T-cell (primary cell): ENCODE measurements at regions not wholly inside any gene's neighbourhood (a gene's known extent, or its start where the extent isn't known, plus 50 kb on each side); places are given as distances from the start of the nearest gene placed in this dataset.

ENCODE experiments used
- ATAC-seq, 4 experiments: fragments of 200-7000 bp in 3 of 4; fragments of 150-1000 bp in 1 of 4; cut with Tn5 transposase; replicated peaks in 1 of 4; 1 replicate in 3 of 4; 2 replicates in 1 of 4; pipeline ENCODE4 v1.10.0; 2021; ENCODE audit warnings: moderate library complexity in 3 of 4, mild to moderate bottlenecking in 2 of 4, moderate number of reproducible peaks in 1 of 4
- CTCF ChIA-PET, 2 donors: fragments of 300-600 bp; sonication (Branson Sonifier 250); formaldehyde crosslinking; loops; one replicate each; lab custom pipeline; 2022; ENCODE audit warnings: antibody characterized with exemption in 2 of 2; lab: Charles Lee
- POLR2A ChIA-PET, 2 donors: fragments of 300-600 bp; sonication (Branson Sonifier 250); formaldehyde crosslinking; loops; one replicate each; lab custom pipeline; 2022; ENCODE audit warnings: antibody characterized with exemption in 2 of 2; lab: Charles Lee
- DNase-seq, 35 experiments: peaks; one replicate each; pipeline versions ENCODE4 v3.0.0 to v3.0.0-alpha.2; 2013 to 2023
- H3K27ac ChIP-seq: one replicate; pipeline ENCODE4 v1.5.1; 2013; ENCODE audit warnings: low read length
- H3K27me3 ChIP-seq, 2 experiments: replicated peaks in 1 of 2; 1 replicate in 1 of 2; 2 replicates in 1 of 2; pipeline versions ENCODE4 v1.6.1 to v1.7.0; 2013; ENCODE audit warnings: low read length in 1 of 2, mixed read lengths in 1 of 2; ENCODE audit not compliant: control insufficient read depth in 2 of 2, insufficient read depth in 2 of 2; ENCODE audit errors: extremely low read depth in 1 of 2
- H3K36me3 ChIP-seq, 2 donors: 1 replicate in 1 of 2; 2 replicates in 1 of 2; pipeline versions ENCODE4 v1.6.1 to v1.7.0; 2013; ENCODE audit warnings: low read length in 1 of 2; ENCODE audit not compliant: control insufficient read depth in 2 of 2, insufficient read depth in 1 of 2; ENCODE audit errors: extremely low read depth in 1 of 2
- H3K4me1 ChIP-seq, 2 experiments: 1 replicate in 1 of 2; 2 replicates in 1 of 2; pipeline versions ENCODE4 v1.6.1 to v1.7.0; 2013; ENCODE audit warnings: low read length in 2 of 2, mixed read lengths in 1 of 2; ENCODE audit not compliant: insufficient read depth in 2 of 2, control insufficient read depth in 1 of 2; ENCODE audit errors: extremely low read depth in 1 of 2
- H3K4me3 ChIP-seq, 2 donors: 1 replicate in 1 of 2; 2 replicates in 1 of 2; pipeline versions ENCODE4 v1.5.1 to v1.7.0; 2013; ENCODE audit warnings: mild to moderate bottlenecking in 2 of 2, low read length in 1 of 2, moderate library complexity in 1 of 2; ENCODE audit not compliant: control insufficient read depth in 1 of 2; ENCODE audit errors: extremely low read depth in 1 of 2
- H3K9me3 ChIP-seq: 2 replicates; pipeline ENCODE4 v1.7.0; 2013
- H3K27ac Mint-ChIP-seq, 2 donors: one replicate each; pipeline ENCODE4 v1.8.0; 2020 to 2021; ENCODE audit warnings: mild to moderate bottlenecking in 2 of 2, mixed read lengths in 2 of 2
- H3K27me3 Mint-ChIP-seq, 2 donors: one replicate each; pipeline ENCODE4 v1.8.0; 2021 to 2022; ENCODE audit warnings: mixed read lengths in 2 of 2
- H3K36me3 Mint-ChIP-seq: one replicate; pipeline ENCODE4 v1.8.0; 2021; ENCODE audit warnings: mixed read lengths
- H3K4me1 Mint-ChIP-seq, 3 donors: one replicate each; pipeline ENCODE4 v1.8.0; 2020 to 2022; ENCODE audit warnings: mixed read lengths in 3 of 3, mild to moderate bottlenecking in 1 of 3
- H3K4me3 Mint-ChIP-seq, 3 donors: one replicate each; pipeline ENCODE4 v1.8.0; 2020 to 2022; ENCODE audit warnings: mild to moderate bottlenecking in 3 of 3, mixed read lengths in 3 of 3, moderate library complexity in 3 of 3
- H3K9me3 Mint-ChIP-seq, 3 donors: one replicate each; pipeline ENCODE4 v1.8.0; 2020 to 2022; ENCODE audit warnings: mixed read lengths in 3 of 3
- WGBS: methylation state at CpG from one replicate; pipeline ENCODE4 v1.1.5; 2013; ENCODE audit warnings: missing lambda C conversion rate; ENCODE audit not compliant: insufficient coverage; 5-methylcytosine and 5-hydroxymethylcytosine counted together

DNA sequence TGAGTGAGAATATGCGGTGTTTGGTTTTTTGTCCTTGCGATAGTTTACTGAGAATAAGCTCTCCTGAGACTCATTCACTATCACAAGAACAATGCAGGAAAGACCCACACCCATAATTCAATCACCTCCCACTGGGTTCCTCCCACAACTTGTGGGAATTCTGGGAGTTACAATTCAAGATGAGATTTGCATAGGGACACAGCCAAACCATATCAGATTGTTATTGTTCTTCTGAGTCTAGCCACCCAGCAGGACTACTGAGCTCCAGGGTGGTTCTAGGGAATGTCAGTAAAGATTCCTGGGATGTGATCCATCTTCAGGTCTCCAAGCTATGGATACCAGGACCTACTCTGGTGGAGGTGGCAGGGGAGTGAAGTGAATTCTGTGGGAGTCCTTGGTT, 2075.1 kb upstream of the CDH9 start:
- Mint-ChIP-seq H3K4me3 (no peak overlapping the region), H3K27me3 (no peaks in the 10 kb centered on the region), H3K9me3 (peaks cover 24 to 35% (median 29%) of the 10 kb centered on the region in 3 donors), H3K36me3 (no peaks in the 10 kb centered on the region), H3K27ac (no peak overlapping the region), H3K4me1 (no peaks in the 10 kb centered on the region)
- ChIA-PET POLR2A (no interaction called here), CTCF (no interaction called here)
- Histone ChIP-seq H3K4me1 (no peaks in the 10 kb centered on the region), H3K36me3 (no peaks in the 10 kb centered on the region), H3K27me3 (no peaks in the 10 kb centered on the region), H3K27ac (no peak overlapping the region), H3K9me3 (peaks cover 2% of the 10 kb centered on the region), H3K4me3 (no peak overlapping the region)
- DNase-seq (no peak), ATAC-seq (no peak)
- WGBS: no CpG with 5 or more reads among the region's 2 CpGs

DNA sequence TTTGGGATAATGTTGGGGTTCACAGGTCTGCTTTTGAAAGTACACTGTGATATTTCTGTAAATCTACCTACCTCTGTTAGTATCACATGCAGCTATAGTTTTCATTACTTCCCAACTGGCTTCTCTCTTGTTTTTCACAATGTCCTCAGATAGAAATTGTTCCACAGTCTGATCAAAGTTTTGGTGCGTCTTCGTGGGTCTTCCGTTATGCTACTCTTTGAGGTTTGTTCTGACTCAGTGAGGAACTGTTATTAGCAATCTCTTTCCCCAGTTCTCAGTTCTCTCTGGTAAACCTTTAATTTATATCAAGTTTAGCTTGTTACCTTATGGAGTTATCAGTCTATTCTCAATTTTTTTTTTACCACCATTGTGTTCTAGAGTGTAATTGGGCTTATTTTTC, 2061.2 kb upstream of the CDH9 start:
- ATAC-seq (no peak), DNase-seq (no peak)
- H3K36me3 ChIP-seq: no peaks in the 10 kb centered on the region
- H3K4me1 ChIP-seq: no peaks in the 10 kb centered on the region
- ChIA-PET CTCF (no interaction called here), POLR2A (interaction anchor here in 1 of 2 donors (1.0 kb wide), 1 partner anchor 15 kb away, joined by 3 read pairs; no protein-coding TSS in a partner anchor)
- WGBS: no CpG with 5 or more reads among the region's 3 CpGs
- peaks cover 3% of the 10 kb centered on the region for H3K9me3 ChIP-seq
- Mint-ChIP-seq H3K27me3 (no peaks in the 10 kb centered on the region), H3K36me3 (no peaks in the 10 kb centered on the region), H3K9me3 (peaks cover 4 to 30% (median 13%) of the 10 kb centered on the region in 3 donors), H3K27ac (no peak overlapping the region), H3K4me1 (no peaks in the 10 kb centered on the region), H3K4me3 (no peak overlapping the region)
- no peaks in the 10 kb centered on the region for H3K27me3 ChIP-seq
- H3K4me3 ChIP-seq: no peak overlapping the region
- H3K27ac ChIP-seq: no peak overlapping the region

DNA sequence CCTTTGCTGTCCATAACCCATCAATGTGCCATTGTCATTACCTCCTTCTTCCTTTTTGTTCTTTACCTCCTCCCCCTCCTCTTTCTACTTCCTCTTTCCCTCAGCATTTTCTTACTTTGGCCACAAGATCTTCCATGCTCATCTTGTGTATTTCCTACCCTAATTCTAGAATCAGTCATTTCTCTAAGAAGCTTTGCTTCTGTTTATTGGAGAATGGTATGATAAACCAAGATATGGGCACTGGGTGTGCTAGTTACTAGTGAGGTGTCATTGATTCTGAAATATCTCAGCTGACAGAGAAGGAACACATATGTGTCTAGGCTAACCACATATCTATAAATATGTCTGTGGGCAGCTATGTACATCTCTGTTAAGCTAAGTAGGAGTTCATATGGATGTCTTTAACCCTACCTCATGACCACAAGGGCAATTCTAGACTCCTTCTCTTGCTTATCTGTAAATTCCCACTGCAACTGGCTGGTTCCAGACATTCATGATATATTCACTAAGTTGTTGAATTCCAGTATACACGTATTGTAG, 2051.3 kb upstream of the CDH9 start:
- ChIA-PET CTCF (no interaction called here), POLR2A (no interaction called here)
- H3K27ac Mint-ChIP-seq: no peak overlapping the region
- DNase-seq: no peak
- Histone ChIP-seq H3K4me3 (no peak overlapping the region), H3K27ac (no peak overlapping the region), H3K9me3 (no peaks in the 10 kb centered on the region), H3K4me1 (no peaks in the 10 kb centered on the region), H3K27me3 (no peaks in the 10 kb centered on the region), H3K36me3 (no peaks in the 10 kb centered on the region)
- H3K9me3 Mint-ChIP-seq: peaks cover 12 to 25% (median 14%) of the 10 kb centered on the region in 3 donors
- no CpG with 5 or more reads among the region's 1 CpG for WGBS
- no peaks in the 10 kb centered on the region for H3K27me3 Mint-ChIP-seq
- no peaks in the 10 kb centered on the region for H3K4me1 Mint-ChIP-seq
- no peak for ATAC-seq
- H3K4me3 Mint-ChIP-seq: no peak overlapping the region
- no peaks in the 10 kb centered on the region for H3K36me3 Mint-ChIP-seq

DNA sequence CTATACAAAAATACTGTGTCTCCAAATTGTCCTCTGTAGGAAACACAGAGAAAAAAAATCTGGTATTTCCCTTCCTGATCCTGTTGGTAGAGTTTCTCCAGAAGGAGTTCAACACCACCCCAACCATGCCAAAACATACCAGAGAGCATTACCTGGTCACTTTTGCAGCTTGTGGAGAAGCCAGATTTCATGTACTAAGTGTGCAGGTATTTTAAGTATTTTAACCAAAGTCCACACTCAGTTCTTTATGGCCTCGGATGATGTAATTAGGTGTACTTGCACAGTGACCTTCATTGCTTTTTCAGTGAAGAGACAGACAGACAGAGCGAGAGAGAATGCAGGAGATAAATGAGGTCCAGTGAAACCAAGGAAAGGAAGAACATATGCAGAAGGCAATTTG, 2046.8 kb upstream of the CDH9 start:
- H3K4me3 Mint-ChIP-seq: no peak overlapping the region
- no peaks in the 10 kb centered on the region for H3K4me1 Mint-ChIP-seq
- ATAC-seq (no peak), DNase-seq (no peak)
- CTCF ChIA-PET: no interaction called here
- Histone ChIP-seq H3K9me3 (no peaks in the 10 kb centered on the region), H3K4me3 (no peak overlapping the region), H3K36me3 (no peaks in the 10 kb centered on the region), H3K27me3 (no peaks in the 10 kb centered on the region), H3K4me1 (no peaks in the 10 kb centered on the region), H3K27ac (no peak overlapping the region)
- H3K27me3 Mint-ChIP-seq: no peaks in the 10 kb centered on the region
- POLR2A ChIA-PET: no interaction called here
- H3K27ac Mint-ChIP-seq: no peak overlapping the region
- peaks cover 17 to 29% (median 25%) of the 10 kb centered on the region in 3 donors for H3K9me3 Mint-ChIP-seq
- WGBS: 75% methylated on average over 1 of the region's 2 CpGs
- no peaks in the 10 kb centered on the region for H3K36me3 Mint-ChIP-seq

DNA sequence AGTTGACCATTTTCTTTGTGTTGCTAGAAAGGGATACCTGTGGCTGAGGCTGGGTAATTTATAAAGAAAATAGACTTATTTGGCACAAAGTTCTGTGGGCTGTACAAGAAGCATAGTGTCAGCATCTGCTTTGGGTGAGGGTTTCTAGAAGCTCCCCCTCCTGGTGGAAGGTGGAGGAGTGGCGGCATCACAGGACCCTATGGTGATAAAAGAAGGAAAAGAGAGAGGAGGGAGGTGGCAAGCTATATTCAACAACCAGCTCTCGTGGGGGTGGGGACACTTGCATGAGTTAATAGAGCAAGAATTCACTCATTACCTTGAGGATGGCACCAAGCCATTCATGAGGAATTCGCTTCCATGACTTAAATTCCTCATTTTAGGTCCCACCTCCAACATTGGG, 2041.4 kb upstream of the CDH9 start:
- Mint-ChIP-seq H3K27ac (no peak overlapping the region), H3K27me3 (no peaks in the 10 kb centered on the region), H3K36me3 (no peaks in the 10 kb centered on the region), H3K9me3 (peaks cover 21 to 33% (median 29%) of the 10 kb centered on the region in 3 donors), H3K4me3 (no peak overlapping the region), H3K4me1 (no peaks in the 10 kb centered on the region)
- DNase-seq (no peak), ATAC-seq (no peak)
- CTCF ChIA-PET: no interaction called here
- H3K27me3 ChIP-seq: no peaks in the 10 kb centered on the region
- H3K9me3 ChIP-seq: no peaks in the 10 kb centered on the region
- no peaks in the 10 kb centered on the region for H3K36me3 ChIP-seq
- no CpG with 5 or more reads among the region's 3 CpGs for WGBS
- no peak overlapping the region for H3K27ac ChIP-seq
- no peaks in the 10 kb centered on the region for H3K4me1 ChIP-seq
- POLR2A ChIA-PET: no interaction called here
- no peak overlapping the region for H3K4me3 ChIP-seq

DNA sequence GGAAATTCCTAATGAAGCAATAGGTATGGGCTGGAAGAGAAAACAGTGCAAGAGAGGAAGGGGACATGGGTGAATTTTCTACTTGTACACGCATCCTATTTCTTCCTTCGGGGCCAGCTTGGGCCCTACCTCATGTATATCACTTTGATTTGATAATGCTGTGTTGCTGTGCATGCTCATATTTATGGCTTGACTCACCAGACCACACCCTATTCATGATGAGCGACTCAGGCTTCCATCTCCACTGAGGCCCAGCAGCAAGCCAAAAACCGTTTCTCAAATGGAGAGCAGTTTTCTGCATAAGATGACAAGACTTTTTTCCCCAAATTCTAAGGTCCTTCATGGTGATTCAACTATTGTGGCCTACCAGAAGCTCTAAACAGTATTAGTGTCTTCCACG, 2039.1 kb upstream of the CDH9 start:
- H3K27ac ChIP-seq: no peak overlapping the region
- no peaks in the 10 kb centered on the region for H3K36me3 ChIP-seq
- no peak overlapping the region for H3K4me3 ChIP-seq
- Mint-ChIP-seq H3K9me3 (peaks cover 12 to 33% (median 23%) of the 10 kb centered on the region in 3 donors), H3K4me1 (no peaks in the 10 kb centered on the region), H3K36me3 (no peaks in the 10 kb centered on the region), H3K27ac (no peak overlapping the region), H3K27me3 (no peaks in the 10 kb centered on the region), H3K4me3 (no peak overlapping the region)
- 56% methylated on average over 3 of the region's 5 CpGs for WGBS
- no peaks in the 10 kb centered on the region for H3K9me3 ChIP-seq
- ChIA-PET CTCF (no interaction called here), POLR2A (no interaction called here)
- no peaks in the 10 kb centered on the region for H3K4me1 ChIP-seq
- ATAC-seq (no peak), DNase-seq (no peak)
- no peaks in the 10 kb centered on the region for H3K27me3 ChIP-seq

DNA sequence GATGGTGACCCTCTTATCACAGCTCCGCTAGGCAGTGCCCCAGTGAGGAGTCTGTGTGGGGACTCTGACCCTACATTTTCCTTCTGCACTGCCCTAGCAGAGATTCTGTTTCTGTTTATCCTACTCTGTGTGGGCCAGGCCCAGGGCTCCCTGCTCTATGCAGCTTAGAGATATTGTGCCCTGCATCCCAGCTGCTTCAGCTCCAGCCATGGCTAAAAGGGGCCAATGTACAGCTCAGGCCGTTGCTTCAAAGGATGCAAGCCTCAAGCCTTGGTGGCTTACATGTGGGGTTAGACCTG, 2030.7 kb upstream of the CDH9 start:
- H3K36me3 ChIP-seq: no peaks in the 10 kb centered on the region
- H3K4me3 ChIP-seq: no peak overlapping the region
- Mint-ChIP-seq H3K4me3 (no peak overlapping the region), H3K4me1 (no peaks in the 10 kb centered on the region), H3K27me3 (no peaks in the 10 kb centered on the region), H3K9me3 (peaks cover 10 to 23% (median 18%) of the 10 kb centered on the region in 3 donors), H3K36me3 (no peaks in the 10 kb centered on the region), H3K27ac (no peak overlapping the region)
- H3K9me3 ChIP-seq: no peaks in the 10 kb centered on the region
- H3K27me3 ChIP-seq: no peaks in the 10 kb centered on the region
- CTCF ChIA-PET: no interaction called here
- H3K27ac ChIP-seq: no peak overlapping the region
- WGBS: no CpG with 5 or more reads among the region's 2 CpGs
- no peaks in the 10 kb centered on the region for H3K4me1 ChIP-seq
- ATAC-seq (no peak), DNase-seq (no peak)
- POLR2A ChIA-PET: no interaction called here
